HFFc6 (cell line): ENCODE measurements at regions not wholly inside any gene's neighbourhood (a gene's known extent, or its start where the extent isn't known, plus 50 kb on each side); places are given as distances from the start of the nearest gene placed in this dataset.
A peak's percentile ranks its signal among the peaks of the same experiment; 100 is the strongest.

Experiments
- DNase-seq: peaks from one replicate; pipeline ENCODE4 v3.0.0-alpha.2; 2018
- H3K27ac Mint-ChIP-seq: 2 replicates; pipeline ENCODE4 v1.8.0; 2020; ENCODE audit warnings: mild to moderate bottlenecking, mixed read lengths
- H3K27me3 Mint-ChIP-seq: 2 replicates; pipeline ENCODE4 v1.8.0; 2021; ENCODE audit warnings: mild to moderate bottlenecking, moderate library complexity, mixed read lengths; ENCODE audit not compliant: insufficient read depth
- H3K36me3 Mint-ChIP-seq: 2 replicates; pipeline ENCODE4 v1.8.0; 2021; ENCODE audit warnings: low read depth, mixed read lengths
- H3K4me1 Mint-ChIP-seq: 2 replicates; pipeline ENCODE4 v1.8.0; 2020; ENCODE audit warnings: low read depth, mixed read lengths
- H3K4me3 Mint-ChIP-seq: 2 replicates; pipeline ENCODE4 v1.8.0; 2020; ENCODE audit warnings: mild to moderate bottlenecking, moderate library complexity, mixed read lengths
- H3K9me3 Mint-ChIP-seq: 2 replicates; pipeline ENCODE4 v1.8.0; 2020; ENCODE audit warnings: mild to moderate bottlenecking, mixed read lengths
- TF ChIP-seq, protein P1 (sequence below): fragments of 200-600 bp; sonication (generic); IDR thresholded peaks from 2 replicates; pipeline ENCODE4 v1.5.0; 2021; ENCODE audit warnings: antibody characterized with exemption, mild to moderate bottlenecking

DNA sequence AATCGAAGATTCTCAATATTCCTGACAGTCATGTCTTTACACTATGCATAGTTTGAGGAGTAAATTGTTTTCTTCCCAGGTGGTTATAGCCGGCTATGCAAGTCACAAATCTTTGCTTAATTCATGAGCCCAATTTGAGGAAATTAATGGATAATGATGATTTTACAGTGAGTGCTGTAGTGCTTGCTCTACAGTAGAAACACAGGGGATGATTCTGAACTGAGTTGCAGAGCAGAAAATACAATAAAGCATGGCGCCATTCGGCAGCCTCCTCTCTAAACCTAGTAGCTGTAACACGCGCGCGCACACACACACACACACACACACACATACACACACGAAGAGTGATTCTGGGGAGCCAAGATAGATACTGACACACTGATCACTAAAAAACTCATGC is 181.7 kb upstream of the DPH6 start:
- no peak for DNase-seq
- H3K36me3 Mint-ChIP-seq: peaks cover 8% of the 10 kb centered on the region; the same call in 1 of the 2 replicates
- peaks cover 3% of the 10 kb centered on the region; the same call in 1 of the 2 replicates for H3K27me3 Mint-ChIP-seq
- H3K4me3 Mint-ChIP-seq: no peak overlapping the region
- no peaks in the 10 kb centered on the region for H3K9me3 Mint-ChIP-seq
- peaks cover 40% of the 10 kb centered on the region for H3K4me1 Mint-ChIP-seq
- TF ChIP-seq, protein P1, sequence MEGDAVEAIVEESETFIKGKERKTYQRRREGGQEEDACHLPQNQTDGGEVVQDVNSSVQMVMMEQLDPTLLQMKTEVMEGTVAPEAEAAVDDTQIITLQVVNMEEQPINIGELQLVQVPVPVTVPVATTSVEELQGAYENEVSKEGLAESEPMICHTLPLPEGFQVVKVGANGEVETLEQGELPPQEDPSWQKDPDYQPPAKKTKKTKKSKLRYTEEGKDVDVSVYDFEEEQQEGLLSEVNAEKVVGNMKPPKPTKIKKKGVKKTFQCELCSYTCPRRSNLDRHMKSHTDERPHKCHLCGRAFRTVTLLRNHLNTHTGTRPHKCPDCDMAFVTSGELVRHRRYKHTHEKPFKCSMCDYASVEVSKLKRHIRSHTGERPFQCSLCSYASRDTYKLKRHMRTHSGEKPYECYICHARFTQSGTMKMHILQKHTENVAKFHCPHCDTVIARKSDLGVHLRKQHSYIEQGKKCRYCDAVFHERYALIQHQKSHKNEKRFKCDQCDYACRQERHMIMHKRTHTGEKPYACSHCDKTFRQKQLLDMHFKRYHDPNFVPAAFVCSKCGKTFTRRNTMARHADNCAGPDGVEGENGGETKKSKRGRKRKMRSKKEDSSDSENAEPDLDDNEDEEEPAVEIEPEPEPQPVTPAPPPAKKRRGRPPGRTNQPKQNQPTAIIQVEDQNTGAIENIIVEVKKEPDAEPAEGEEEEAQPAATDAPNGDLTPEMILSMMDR: no peak
- H3K27ac Mint-ChIP-seq: no peak overlapping the region

- peaks cover 3% of the 10 kb centered on the region; the same call in 1 of the 2 replicates for H3K27me3 Mint-ChIP-seq
- H3K4me3 Mint-ChIP-seq: no peak overlapping the region
- H3K9me3 Mint-ChIP-seq: no peaks in the 10 kb centered on the region
- TF ChIP-seq, protein P1: no peak
- no peak overlapping the region for H3K27ac Mint-ChIP-seq
- H3K36me3 Mint-ChIP-seq: peaks cover 8% of the 10 kb centered on the region; the same call in 1 of the 2 replicates
- H3K4me1 Mint-ChIP-seq: peaks cover 36% of the 10 kb centered on the region
- no peak for DNase-seq
Observed at GRCh38 chr15:35728219-35728940, 182.4 kb upstream of the DPH6 start.

GRCh38 chr15:35736150-35736549 is 190.2 kb upstream of the DPH6 start:
- H3K4me1 Mint-ChIP-seq: peaks cover 34% of the 10 kb centered on the region
- no peak overlapping the region for H3K27ac Mint-ChIP-seq
- DNase-seq: no peak
- no peaks in the 10 kb centered on the region for H3K27me3 Mint-ChIP-seq
- TF ChIP-seq, protein P1: no peak
- no peaks in the 10 kb centered on the region for H3K9me3 Mint-ChIP-seq
- no peak overlapping the region for H3K4me3 Mint-ChIP-seq
- H3K36me3 Mint-ChIP-seq: peaks cover 9% of the 10 kb centered on the region; the same call in 1 of the 2 replicates

GRCh38 chr15:35737441-35737840 is 191.5 kb upstream of the DPH6 start:
- Mint-ChIP-seq H3K36me3 (peaks cover 9% of the 10 kb centered on the region; the same call in 1 of the 2 replicates), H3K27ac (peak overlapping the region; percentile 66; the same call in 1 of the 2 replicates), H3K27me3 (no peaks in the 10 kb centered on the region), H3K9me3 (no peaks in the 10 kb centered on the region), H3K4me3 (peak overlapping the region; percentile 19; the same call in 1 of the 2 replicates), H3K4me1 (peaks cover 38% of the 10 kb centered on the region)
- DNase-seq: peak; percentile 16
- TF ChIP-seq, protein P1: no peak

- DNase-seq: peak; percentile 44
- Mint-ChIP-seq H3K9me3 (no peaks in the 10 kb centered on the region), H3K27me3 (no peaks in the 10 kb centered on the region), H3K4me1 (peaks cover 38% of the 10 kb centered on the region), H3K4me3 (peak overlapping the region; percentile 29; the same call in 1 of the 2 replicates), H3K27ac (peak overlapping the region; percentile 66; the same call in 1 of the 2 replicates), H3K36me3 (peaks cover 9% of the 10 kb centered on the region; the same call in 1 of the 2 replicates)
- TF ChIP-seq, protein P1: no peak
Observed at GRCh38 chr15:35738370-35738769, 192.4 kb upstream of the DPH6 start.
